ENCODE measurements at regions not wholly inside any gene's neighbourhood (a gene's known extent, or its start where the extent isn't known, plus 50 kb on each side); places are given as distances from the start of the nearest gene placed in this dataset.

GRCh38 chr18:34075963-34076860, 148.5 kb downstream of the NOL4 start:
- no peak for DNase-seq

DNA sequence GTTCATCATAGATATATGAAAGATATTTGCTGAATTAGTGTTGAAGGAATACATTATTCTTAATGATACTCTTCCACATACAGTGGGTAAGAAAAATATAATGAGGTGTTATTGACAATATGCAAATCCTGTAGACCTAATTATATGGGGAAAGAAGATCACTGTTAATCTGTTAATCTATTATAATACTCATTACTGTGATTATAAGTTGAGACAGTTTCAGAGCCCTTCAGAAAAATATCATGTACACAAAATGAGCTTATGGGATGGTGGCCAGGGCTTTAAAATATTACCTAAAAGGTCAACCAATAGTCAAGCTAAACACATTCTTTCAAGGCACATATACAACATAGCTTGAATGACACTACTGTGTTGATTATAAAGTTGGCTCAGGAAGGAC, 163.5 kb downstream of the NOL4 start:
- DNase-seq: no peak

- no peak for DNase-seq
Measured at GRCh38 chr18:34055227-34055626, 169.5 kb downstream of the NOL4 start.

DNA sequence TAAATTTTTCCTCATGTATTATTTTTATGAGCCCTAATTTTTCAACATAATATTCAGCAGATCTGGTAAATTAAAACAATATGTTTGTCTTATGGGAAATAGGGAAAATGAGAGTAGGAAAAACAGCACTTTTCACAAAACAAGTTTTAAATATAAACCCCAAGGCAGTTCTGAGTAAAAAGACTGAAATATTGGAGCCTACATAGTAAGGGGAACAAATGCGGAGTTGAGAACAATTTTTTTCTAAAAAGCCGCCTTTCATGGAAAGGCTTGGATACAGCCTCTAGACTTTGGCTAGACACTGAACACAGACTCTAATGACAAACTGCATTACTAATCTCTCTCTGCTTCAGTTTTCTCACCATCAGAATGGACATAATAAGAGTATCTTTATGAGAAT, 174.1 kb downstream of the NOL4 start:
- no peak for DNase-seq

GRCh38 chr18:34049511-34049910, 175.2 kb downstream of the NOL4 start:
- DNase-seq: no peak

- DNase-seq: no peak
Measured at GRCh38 chr18:34048423-34048822, 176.3 kb downstream of the NOL4 start.

DNA sequence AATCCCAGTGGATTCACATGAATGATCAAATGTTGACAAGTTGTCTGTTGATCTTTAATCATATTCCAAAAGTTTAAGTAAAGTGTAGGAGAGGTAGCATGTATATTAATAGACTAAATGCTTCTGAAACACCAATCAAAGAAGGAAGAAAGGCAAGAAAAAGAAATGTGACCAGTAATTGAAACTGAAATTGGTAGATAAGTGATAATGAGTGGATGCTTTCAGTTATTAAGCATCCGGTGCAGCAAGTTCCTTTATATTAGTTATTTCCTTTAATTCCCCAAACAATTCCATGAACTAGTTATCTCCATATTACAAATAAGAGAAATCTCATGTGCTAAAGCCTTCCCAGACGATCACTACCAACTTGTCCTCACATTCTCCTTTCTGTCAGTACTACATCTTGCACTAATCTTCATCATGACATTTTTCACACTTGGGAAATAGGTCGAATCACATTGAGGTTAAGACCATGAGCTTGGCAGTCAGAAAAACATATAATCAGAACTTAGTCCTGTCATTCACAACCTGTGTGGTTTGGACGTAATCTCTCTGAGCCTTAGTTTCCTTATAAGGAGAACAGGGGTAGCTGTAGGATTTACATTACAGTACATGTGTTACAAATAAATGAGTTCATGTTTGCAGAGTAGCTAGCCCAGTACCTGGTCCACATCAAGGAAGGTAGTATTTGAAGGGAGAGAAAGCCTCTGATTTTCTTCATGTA, 182.1 kb downstream of the NOL4 start:
- no peak for DNase-seq

DNA sequence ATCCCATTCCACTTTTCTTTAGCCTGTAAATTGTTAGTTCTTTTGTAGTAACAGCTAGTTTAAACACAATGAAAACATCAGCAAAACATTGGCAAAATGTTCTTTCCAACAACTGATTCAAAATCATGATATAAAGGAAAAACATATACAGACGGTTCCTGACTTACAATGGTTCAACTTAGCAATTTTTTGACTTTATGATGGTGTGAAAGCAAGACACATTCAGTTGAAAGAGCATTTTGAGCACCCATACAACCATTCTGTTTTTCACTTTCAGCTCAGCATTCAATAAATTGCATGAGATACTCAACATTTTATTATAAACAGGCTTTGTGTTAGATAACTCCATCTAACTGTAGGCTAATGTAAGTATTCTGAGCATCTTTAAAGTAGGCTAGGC, 185.1 kb downstream of the NOL4 start:
- no peak for DNase-seq

DNA sequence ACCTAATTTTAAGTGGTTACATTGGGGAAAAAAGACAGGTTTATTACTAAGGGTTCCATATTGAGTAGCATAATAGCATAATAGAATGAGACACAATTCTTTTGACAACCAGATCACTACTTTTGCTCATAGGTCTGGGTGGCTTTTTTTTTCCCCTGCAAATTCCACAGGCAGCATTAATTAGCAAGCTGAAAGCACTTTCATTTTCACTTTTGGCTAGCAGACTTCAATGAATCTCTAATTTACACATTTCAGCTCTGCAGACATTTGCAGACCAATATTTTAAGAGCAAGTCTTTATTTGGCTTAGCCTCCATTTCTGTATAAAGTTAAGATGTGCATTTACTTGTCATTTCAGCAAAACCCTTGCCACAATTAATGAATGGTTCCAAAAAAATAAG, 185.5 kb downstream of the NOL4 start:
- DNase-seq: no peak

- no peak for DNase-seq
Measured at GRCh38 chr18:34038086-34038485, 186.6 kb downstream of the NOL4 start.

DNA sequence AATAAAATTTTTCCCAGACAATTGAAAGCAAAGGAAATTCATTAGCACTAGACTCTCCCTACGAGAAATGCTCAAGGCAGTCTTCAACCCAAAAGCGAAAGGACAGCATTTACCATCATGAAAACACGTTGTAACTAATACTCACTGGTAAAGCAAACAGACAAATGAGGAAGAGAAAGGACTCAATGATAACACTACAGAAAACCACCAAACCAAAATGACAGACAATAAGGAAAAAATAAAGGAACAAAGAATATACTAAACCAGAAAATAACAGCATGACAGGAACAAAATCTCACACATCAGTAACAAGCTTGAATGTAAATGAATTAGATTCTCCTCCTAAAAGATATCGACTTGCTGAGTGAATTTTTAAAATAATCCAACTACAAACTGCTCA, 190.7 kb downstream of the NOL4 start:
- DNase-seq: no peak

GRCh38 chr18:34031810-34032209, 192.9 kb downstream of the NOL4 start:
- DNase-seq: no peak

GRCh38 chr18:34028324-34028723, 196.4 kb downstream of the NOL4 start:
- DNase-seq: no peak

- DNase-seq: no peak
Measured at GRCh38 chr18:34025191-34025801, 199.4 kb downstream of the NOL4 start.

DNA sequence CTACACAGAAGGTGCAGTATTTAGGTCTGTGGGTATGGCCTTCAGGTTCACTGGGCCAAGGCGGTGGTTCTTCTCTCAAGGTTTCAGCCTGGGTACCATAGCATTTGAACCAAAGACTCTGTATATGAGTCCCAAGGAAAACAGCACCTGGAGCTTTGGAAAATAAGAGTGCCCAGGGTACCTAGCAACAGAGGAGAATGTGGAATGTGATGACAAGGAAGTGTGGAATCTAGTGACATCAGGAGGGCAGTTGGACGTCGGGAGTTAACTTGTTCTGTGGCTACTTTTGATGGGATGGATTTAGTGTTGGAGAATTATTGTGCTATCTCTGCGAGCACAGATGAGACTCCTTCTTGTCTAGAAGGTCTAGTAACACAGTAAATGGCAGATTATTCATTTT, 201.2 kb downstream of the NOL4 start:
- no peak for DNase-seq

DNA sequence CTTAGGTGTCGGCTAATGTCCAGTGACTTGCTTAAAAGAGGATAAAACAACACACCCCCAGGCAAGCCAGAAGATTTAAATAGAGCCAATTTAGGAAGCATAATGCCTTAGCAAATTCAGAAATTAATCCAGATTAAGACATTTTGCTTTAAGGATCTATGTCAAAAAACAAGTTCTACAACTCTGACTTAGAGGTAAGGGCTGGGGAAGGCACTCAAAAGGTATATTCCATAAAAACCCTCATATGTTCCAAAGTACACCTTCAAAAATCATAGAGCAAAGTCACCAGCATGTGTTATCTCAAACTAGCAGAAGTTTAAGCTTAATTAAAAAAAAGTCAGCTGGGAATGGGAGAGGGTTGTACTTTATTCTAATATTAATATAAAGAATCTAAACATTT, 206.4 kb downstream of the NOL4 start:
- DNase-seq: no peak

DNA sequence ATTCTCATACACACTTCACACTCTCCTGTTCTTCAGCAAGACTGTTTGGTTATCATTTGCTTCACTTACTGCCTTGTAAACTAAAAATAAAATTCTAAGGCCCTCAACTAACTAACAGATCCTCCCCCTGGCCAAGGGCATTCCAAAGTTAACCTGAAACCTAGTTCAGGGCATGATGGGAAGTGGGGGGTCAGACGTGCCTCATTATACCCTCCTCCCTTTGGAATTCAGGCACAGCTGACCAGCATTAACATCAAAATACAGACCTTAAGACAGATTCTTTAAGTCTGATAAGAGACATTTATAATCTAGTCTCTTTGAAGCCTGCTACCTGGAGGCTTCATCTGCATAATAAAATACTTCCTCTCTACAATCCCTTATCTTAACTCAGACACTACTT, 221.0 kb downstream of the NOL4 start:
- DNase-seq: no peak

- no peak for DNase-seq
Measured at GRCh38 chr18:34002130-34002529, 222.6 kb downstream of the NOL4 start.

DNA sequence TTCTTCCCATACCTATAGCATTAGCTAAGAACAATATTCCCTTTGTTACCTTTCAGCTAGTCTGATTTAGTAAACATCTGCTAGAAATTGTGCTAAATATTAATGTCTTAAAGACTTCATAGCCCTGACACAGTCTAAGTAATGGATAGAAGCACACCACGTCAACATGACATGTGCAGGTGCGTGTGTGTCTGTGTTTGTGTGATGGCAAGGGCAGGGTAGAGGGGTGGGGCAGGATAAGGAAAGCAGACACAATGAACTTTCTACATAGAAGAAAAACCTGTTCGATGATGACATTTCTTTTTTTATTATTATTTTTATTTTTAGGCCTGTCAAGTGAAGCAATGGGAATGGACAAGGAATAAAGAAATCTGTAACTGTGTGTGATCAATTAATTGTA, 223.3 kb downstream of the NOL4 start:
- DNase-seq: no peak

DNA sequence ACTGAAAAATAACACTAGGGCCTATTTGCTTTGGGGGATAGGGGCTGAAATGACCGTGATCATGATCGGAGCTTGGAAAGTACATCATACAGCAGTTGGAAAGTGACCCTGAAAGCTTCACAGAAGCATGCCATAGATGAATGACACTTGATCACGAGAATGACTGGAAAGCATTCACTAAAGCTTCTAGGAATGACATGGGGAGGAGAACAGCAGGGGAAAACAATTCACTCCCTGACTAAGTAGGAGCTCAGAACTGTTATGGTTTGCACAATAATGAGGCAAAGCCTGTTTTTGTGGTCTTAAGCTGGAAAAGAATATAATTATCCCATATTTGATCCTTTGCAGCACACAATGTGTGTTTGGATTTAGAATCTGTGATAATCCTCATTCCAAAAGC, 237.5 kb downstream of the NOL4 start:
- DNase-seq: no peak

GRCh38 chr18:33983126-33983525, 241.6 kb downstream of the NOL4 start:
- DNase-seq: no peak

GRCh38 chr18:33960417-33960816, 264.3 kb downstream of the NOL4 start:
- no peak for DNase-seq

GRCh38 chr18:33959609-33960008, 265.1 kb downstream of the NOL4 start:
- no peak for DNase-seq

GRCh38 chr18:33957707-33958106, 267.0 kb downstream of the NOL4 start:
- no peak for DNase-seq

All from activated CD4-positive, alpha-beta T cell treated with anti-CD3 and anti-CD28 coated beads, Interleukin-2, amount 50 U/mL, for 16 hours (primary cell).